HepG2 (cell line): ENCODE measurements at regions not wholly inside any gene's neighbourhood (a gene's known extent, or its start where the extent isn't known, plus 50 kb on each side); places are given as distances from the start of the nearest gene placed in this dataset.

ENCODE experiments used
- ATAC-seq: fragments of 200-7000 bp; cut with Tn5 transposase; 3 replicates; pipeline ENCODE4 v1.9.1; 2020; ENCODE audit warnings: mild to moderate bottlenecking, moderate library complexity
- BruUV-seq: library from RNA; stranded (reverse); fragments of 400-500 nt; replicated peaks from 2 replicates; lab custom pipeline; 2021; lab: Mats Ljungman, UMichigan
- CTCF ChIA-PET: fragments of 300-600 bp; formaldehyde crosslinking; extraction: SDS; loops from one replicate; lab custom pipeline; 2021; ENCODE audit warnings: low total read pairs, inconsistent platforms, low intra/inter-chr PET ratio; lab: Yijun Ruan, JAX
- POLR2A ChIA-PET: fragments of 350-600 bp; sonication (Branson Sonifier 250); formaldehyde crosslinking; loops from one replicate; lab custom pipeline; 2020; ENCODE audit warnings: antibody characterized with exemption, inconsistent platforms; lab: Yijun Ruan, JAX
- DNase-seq: peaks from one replicate; pipeline ENCODE4 v3.0.0-alpha.2; 2015; ENCODE audit warnings: low spot score
- FAIRE-seq: peaks from 3 replicates; lab custom pipeline; 2011; peaks lifted over from hg19 to GRCh38; lab: Jason Lieb, UNC
- H2AFZ ChIP-seq: one replicate; pipeline ENCODE4 v1.6.1; 2011; ENCODE audit warnings: low read length, inconsistent platforms
- H3K27ac ChIP-seq: fragments of 300-600 bp; 3 replicates; pipeline ENCODE4 v1.8.0; 2011; ENCODE audit warnings: mixed run types, mild to moderate bottlenecking, mixed read lengths, low read length, inconsistent platforms; ENCODE audit not compliant: insufficient read depth; ENCODE audit errors: extremely low read length
- H3K27me3 ChIP-seq, 2 experiments: fragments of 200-600 bp in 1 of 2; 2 replicates in 1 of 2; 3 replicates in 1 of 2; pipeline versions ENCODE4 v1.6.0 to v1.8.0; 2011; ENCODE audit warnings: low read length in 2 of 2, mild to moderate bottlenecking in 2 of 2, moderate library complexity in 2 of 2, inconsistent platforms in 1 of 2; ENCODE audit not compliant: insufficient read depth in 2 of 2, control insufficient read depth in 1 of 2
- H3K36me3 ChIP-seq, 2 experiments: fragments of 200-600 bp in 1 of 2; replicated peaks in 1 of 2; 2 replicates in 1 of 2; 3 replicates in 1 of 2; pipeline versions ENCODE4 v1.5.1 to v1.8.0; 2011; ENCODE audit warnings: low read length in 2 of 2, inconsistent platforms in 1 of 2; ENCODE audit not compliant: insufficient read depth in 2 of 2, control insufficient read depth in 1 of 2
- H3K4me1 ChIP-seq: 2 replicates; pipeline ENCODE4 v1.5.1; 2012; ENCODE audit warnings: low read length, inconsistent platforms; ENCODE audit not compliant: insufficient read depth
- H3K4me2 ChIP-seq: 2 replicates; pipeline ENCODE4 v1.6.0; 2011; ENCODE audit warnings: low read depth, low read length, inconsistent platforms
- H3K4me3 ChIP-seq, 3 experiments: fragments of 200-600 bp in 1 of 3; sonication (generic), shearing (Covaris generic) in 1 of 3; replicated peaks in 1 of 3; 2 replicates each; pipeline ENCODE4 v1.5.1; 2011 to 2016; ENCODE audit warnings: low read length in 3 of 3, inconsistent platforms in 2 of 3, low read depth in 2 of 3, mild to moderate bottlenecking in 2 of 3, control low read depth in 1 of 3, mixed read lengths in 1 of 3; ENCODE audit not compliant: insufficient read depth in 1 of 3
- H3K79me2 ChIP-seq: one replicate; pipeline ENCODE4 v1.6.1; 2011; ENCODE audit warnings: low read length, inconsistent platforms; ENCODE audit not compliant: insufficient read depth
- H3K9ac ChIP-seq: 2 replicates; pipeline ENCODE4 v1.6.0; 2011; ENCODE audit warnings: mild to moderate bottlenecking, low read depth, low read length, inconsistent platforms; ENCODE audit not compliant: insufficient read depth
- H3K9me3 ChIP-seq: 2 replicates; pipeline ENCODE4 v1.5.1; 2012; ENCODE audit warnings: mild to moderate bottlenecking, low read length
- H4K20me1 ChIP-seq: 2 replicates; pipeline ENCODE4 v1.6.0; 2011; ENCODE audit warnings: inconsistent platforms, mild to moderate bottlenecking, low read length, moderate library complexity; ENCODE audit not compliant: insufficient read depth
- CEBPZ ChIP-seq: IDR thresholded peaks from 2 replicates; pipeline ENCODE4 v1.6.1; 2012; ENCODE audit warnings: low read length, improper control_type of control experiment
- HINFP ChIP-seq: sonication (generic); formaldehyde crosslinking; IDR thresholded peaks from 2 replicates; pipeline ENCODE4 v1.4.0; 2020; ENCODE audit warnings: low read depth, mild to moderate bottlenecking, missing genetic modification reagents
- HIVEP1 ChIP-seq: sonication (generic); formaldehyde crosslinking; IDR thresholded peaks from 2 replicates; pipeline ENCODE4 v1.4.0; 2020; ENCODE audit warnings: mild to moderate bottlenecking, missing genetic modification reagents
- PHF21A ChIP-seq: sonication (generic); formaldehyde crosslinking; IDR thresholded peaks from 2 replicates; pipeline ENCODE4 v1.5.0; 2020; ENCODE audit warnings: mild to moderate bottlenecking, missing genetic modification reagents
- PHF5A ChIP-seq: IDR thresholded peaks from one replicate; pipeline ENCODE4 v1.6.1; 2018; ENCODE audit warnings: low read depth, missing genetic modification reagents; ENCODE audit not compliant: unreplicated experiment
- RBAK ChIP-seq: sonication (generic); formaldehyde crosslinking; IDR thresholded peaks from 2 replicates; pipeline ENCODE4 v1.5.1; 2020; ENCODE audit warnings: mild to moderate bottlenecking, missing genetic modification reagents
- STAT6 ChIP-seq: sonication (generic); formaldehyde crosslinking; IDR thresholded peaks from 2 replicates; pipeline ENCODE4 v1.4.0; 2020; ENCODE audit warnings: missing genetic modification reagents, mild to moderate bottlenecking, borderline replicate concordance
- ZNF12 ChIP-seq: sonication (generic); formaldehyde crosslinking; IDR thresholded peaks from 2 replicates; pipeline ENCODE4 v1.5.0; 2020; ENCODE audit warnings: missing genetic modification reagents
- ZNF460 ChIP-seq: sonication (generic); formaldehyde crosslinking; IDR thresholded peaks from 2 replicates; pipeline ENCODE4 v1.5.1; 2020; ENCODE audit warnings: missing genetic modification reagents, mild to moderate bottlenecking, borderline replicate concordance
- ZNF558 ChIP-seq: sonication (generic); formaldehyde crosslinking; IDR thresholded peaks from 2 replicates; pipeline ENCODE4 v1.9.0; 2022; ENCODE audit warnings: mild to moderate bottlenecking, missing genetic modification reagents, borderline replicate concordance
- ZNF710 ChIP-seq: sonication (generic); formaldehyde crosslinking; IDR thresholded peaks from 2 replicates; pipeline ENCODE4 v1.5.0; 2020; ENCODE audit warnings: mild to moderate bottlenecking, missing genetic modification reagents, borderline replicate concordance
- ZNF850 ChIP-seq: sonication (generic); formaldehyde crosslinking; conservative IDR thresholded peaks from 2 replicates; pipeline ENCODE4 v1.9.0; 2021; ENCODE audit warnings: mild to moderate bottlenecking, missing genetic modification reagents
- in situ Hi-C: cut with HindIII; loops from 2 replicates; pipeline ENCODE4 v1.10.0; 2017; ENCODE audit warnings: low pct_unique_long_range_greater_than_20kb; ENCODE audit not compliant: extremely low pct_ligation_motif_present
- intact Hi-C: fragments of 100-400 bp; cut with micrococcal nuclease; formaldehyde crosslinking; loops from one replicate; pipeline ENCODE4 v1.10.0; 2022; ENCODE audit not compliant: unreplicated experiment
- TF ChIP-seq, protein P1 (sequence below): sonication (generic); formaldehyde crosslinking; IDR thresholded peaks from 2 replicates; pipeline ENCODE4 v1.8.0; 2022; ENCODE audit warnings: mild to moderate bottlenecking, missing genetic modification reagents, moderate library complexity
- TF ChIP-seq, protein P2 (sequence below): sonication (generic); formaldehyde crosslinking; IDR thresholded peaks from 2 replicates; pipeline ENCODE4 v1.4.0; 2020; ENCODE audit warnings: missing genetic modification reagents; ENCODE audit errors: not compliant biosample characterization

GRCh38 chr3:111311126-111311525 lies 230.9 kb upstream of the CD96 start:
- no peak for DNase-seq
- ATAC-seq, result no peak
- Histone ChIP-seq H3K27me3 (no peaks in the 10 kb centered on the region), H3K4me3 (no peak overlapping the region), H3K9me3 (no peaks in the 10 kb centered on the region), H3K36me3 (no peaks in the 10 kb centered on the region), H4K20me1 (no peaks in the 10 kb centered on the region), H3K4me2 (no peak overlapping the region), H2AFZ (no peak overlapping the region), H3K27ac (no peak overlapping the region), H3K4me1 (no peaks in the 10 kb centered on the region), H3K79me2 (no peaks in the 10 kb centered on the region), H3K9ac (no peak overlapping the region)
- BruUV-seq, result no TSS peak
- ChIA-PET CTCF (no interaction called here), POLR2A (no interaction called here)
- in situ Hi-C loops (no loop called here), intact Hi-C loops (no loop called here)
- FAIRE-seq, result no peak
- no peak for TF ChIP-seq ZNF850
- TF ChIP-seq STAT6 (CRISPR knock-in tag), result no peak
- TF ChIP-seq, protein P1, sequence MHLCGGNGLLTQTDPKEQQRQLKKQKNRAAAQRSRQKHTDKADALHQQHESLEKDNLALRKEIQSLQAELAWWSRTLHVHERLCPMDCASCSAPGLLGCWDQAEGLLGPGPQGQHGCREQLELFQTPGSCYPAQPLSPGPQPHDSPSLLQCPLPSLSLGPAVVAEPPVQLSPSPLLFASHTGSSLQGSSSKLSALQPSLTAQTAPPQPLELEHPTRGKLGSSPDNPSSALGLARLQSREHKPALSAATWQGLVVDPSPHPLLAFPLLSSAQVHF (CRISPR knock-in tag), result no peak
- TF ChIP-seq RBAK (CRISPR knock-in tag), result no peak
- no peak for TF ChIP-seq HINFP (CRISPR knock-in tag)
- no peak for TF ChIP-seq ZNF460 (CRISPR knock-in tag)
- no peak for TF ChIP-seq ZNF558
- TF ChIP-seq HIVEP1, result no peak
- TF ChIP-seq ZNF710 (CRISPR knock-in tag), result no peak
- TF ChIP-seq ZNF12 (CRISPR knock-in tag), result no peak
- TF ChIP-seq PHF5A (CRISPR knock-in tag), result no peak
- TF ChIP-seq PHF21A, result no peak
- no peak for TF ChIP-seq CEBPZ
- TF ChIP-seq, protein P2, sequence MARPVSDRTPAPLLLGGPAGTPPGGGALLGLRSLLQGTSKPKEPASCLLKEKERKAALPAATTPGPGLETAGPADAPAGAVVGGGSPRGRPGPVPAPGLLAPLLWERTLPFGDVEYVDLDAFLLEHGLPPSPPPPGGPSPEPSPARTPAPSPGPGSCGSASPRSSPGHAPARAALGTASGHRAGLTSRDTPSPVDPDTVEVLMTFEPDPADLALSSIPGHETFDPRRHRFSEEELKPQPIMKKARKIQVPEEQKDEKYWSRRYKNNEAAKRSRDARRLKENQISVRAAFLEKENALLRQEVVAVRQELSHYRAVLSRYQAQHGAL (CRISPR knock-in tag), result no peak
